ENCODE measurements at regions not wholly inside any gene's neighbourhood (a gene's known extent, or its start where the extent isn't known, plus 50 kb on each side); places are given as distances from the start of the nearest gene placed in this dataset.

DNA sequence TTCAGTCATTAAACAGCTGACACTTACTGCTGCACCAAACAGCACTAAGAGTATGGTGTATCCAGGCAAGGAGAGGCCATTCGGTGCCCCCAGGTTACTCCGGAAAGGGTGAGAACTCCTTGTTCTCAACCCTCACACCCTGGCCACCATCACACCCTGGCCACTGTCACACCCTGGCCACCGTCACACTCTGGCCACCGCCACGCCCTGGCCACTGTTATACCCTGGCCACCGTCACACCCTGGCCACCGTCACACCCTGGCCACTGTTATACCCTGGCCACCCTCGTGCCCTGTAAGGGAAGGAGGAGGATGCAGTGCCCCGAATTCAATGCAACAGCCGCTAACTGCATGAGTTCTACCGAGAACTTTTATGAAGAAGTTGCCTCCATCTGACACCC, 644.4 kb downstream of the TBC1D22A start:
- no peak for TF ChIP-seq FOS (IDR thresholded peaks at IDR 0.05; ENCODE audit: low read depth, low read length)
- Histone ChIP-seq H3K9ac (ENCODE audit: low read depth, low read length) (no peak overlapping the region), H2BK120ac (ENCODE audit: low read depth, low read length) (no peak overlapping the region), H4K20me1 (ENCODE audit: insufficient read depth, low read length) (no peaks in the 10 kb centered on the region), H3K36me3 (ENCODE audit: control insufficient read depth, insufficient read depth, low read length) (no peaks in the 10 kb centered on the region), H4K5ac (ENCODE audit: low read depth, low read length) (no peak overlapping the region), H4K91ac (ENCODE audit: insufficient read depth, low read depth, low read length) (no peak overlapping the region), H3K79me1 (ENCODE audit: low read depth in 1 of 2, low read length in 2 of 2) (no peaks in the 10 kb centered on the region), H3K27me3 (ENCODE audit: control insufficient read depth, insufficient read depth, low read length) (no peaks in the 10 kb centered on the region), H2BK15ac (ENCODE audit: low read depth, low read length) (no peak overlapping the region), H3K9me3 (ENCODE audit: control insufficient read depth, insufficient read depth, low read length) (peaks cover 9% of the 10 kb centered on the region; the same call in 1 of the 2 replicates), H2AFZ (replicated peaks; ENCODE audit: low read length, poor library complexity) (no peak overlapping the region), H3K56ac (ENCODE audit: extremely low read depth, insufficient read depth, low read length) (no peak overlapping the region), H3K14ac (replicated peaks; ENCODE audit: low read depth, low read length) (no peak overlapping the region), H3K4me1 (ENCODE audit: control insufficient read depth, insufficient read depth, low read length) (no peaks in the 10 kb centered on the region), H3K9me1 (ENCODE audit: insufficient read depth, low read length) (no peaks in the 10 kb centered on the region), H3K4ac (ENCODE audit: low read depth, low read length) (no peak overlapping the region), H3K18ac (ENCODE audit: low read depth, low read length) (no peak overlapping the region), H3K4me3 (ENCODE audit: insufficient read depth, low read depth, low read length) (no peak overlapping the region), H4K8ac (ENCODE audit: low read depth in 2 of 2, low read length in 2 of 2) (no peak overlapping the region), H3K27ac (ENCODE audit: insufficient read depth, low read length) (no peak overlapping the region), H2BK20ac (ENCODE audit: low read depth, low read length) (no peak overlapping the region), H2AK5ac (ENCODE audit: low read depth, low read length) (no peak overlapping the region), H2AK9ac (replicated peaks; ENCODE audit: low read depth, low read length, poor library complexity) (no peak overlapping the region), H3K23ac (ENCODE audit: low read depth, low read length) (no peak overlapping the region), H2BK5ac (ENCODE audit: low read depth, low read length, poor library complexity, severe bottlenecking) (no peak overlapping the region), H3K4me2 (ENCODE audit: low read depth, low read length) (no peak overlapping the region)
- CTCF ChIA-PET = no interaction called here
- BruUV-seq (replicated peaks) = no TSS peak
- in situ Hi-C loops (cut with MboI; ENCODE audit: low sequenced_read_pairs) (no loop called here), intact Hi-C loops (cut with micrococcal nuclease) (no loop called here), dilution Hi-C loops (cut with HindIII; ENCODE audit: low sequenced_read_pairs, unreplicated experiment) (no loop called here)
- DNase-seq (no peak), ATAC-seq (ENCODE audit: low read depth) (no peak)
- 55% methylated on average over 2 of the region's 11 CpGs; no CpG with 5 or more reads in 1 of the 2 experiments for WGBS, 2 experiments (ENCODE audit: extremely low coverage in 2 of 2, insufficient read length in 1 of 2)
- POLR2A ChIA-PET (ENCODE audit: unreplicated experiment) = no interaction called here

Measured in IMR-90 (cell line).